A673 (cell line): ENCODE measurements at regions not wholly inside any gene's neighbourhood (a gene's known extent, or its start where the extent isn't known, plus 50 kb on each side); places are given as distances from the start of the nearest gene placed in this dataset.

ENCODE experiments used
- EZH2 ChIP-seq: fragments of 200-600 bp; sonication (generic); IDR thresholded peaks from 2 replicates; pipeline ENCODE4 v1.6.1; 2017; ENCODE audit warnings: borderline replicate concordance, low read depth, mild to moderate bottlenecking, mixed read lengths, antibody characterized with exemption, low read length; ENCODE audit not compliant: poor library complexity, severe bottlenecking
- TF ChIP-seq, protein P1 (sequence below): fragments of 300-800, 200-600 bp; sonication (generic); conservative IDR thresholded peaks from 2 replicates; pipeline ENCODE4 v1.5.1; 2017; ENCODE audit warnings: low read depth, mild to moderate bottlenecking, antibody characterized with exemption, low read length, moderate library complexity, mixed read lengths

- no peak for TF ChIP-seq EZH2
- TF ChIP-seq, protein P1, sequence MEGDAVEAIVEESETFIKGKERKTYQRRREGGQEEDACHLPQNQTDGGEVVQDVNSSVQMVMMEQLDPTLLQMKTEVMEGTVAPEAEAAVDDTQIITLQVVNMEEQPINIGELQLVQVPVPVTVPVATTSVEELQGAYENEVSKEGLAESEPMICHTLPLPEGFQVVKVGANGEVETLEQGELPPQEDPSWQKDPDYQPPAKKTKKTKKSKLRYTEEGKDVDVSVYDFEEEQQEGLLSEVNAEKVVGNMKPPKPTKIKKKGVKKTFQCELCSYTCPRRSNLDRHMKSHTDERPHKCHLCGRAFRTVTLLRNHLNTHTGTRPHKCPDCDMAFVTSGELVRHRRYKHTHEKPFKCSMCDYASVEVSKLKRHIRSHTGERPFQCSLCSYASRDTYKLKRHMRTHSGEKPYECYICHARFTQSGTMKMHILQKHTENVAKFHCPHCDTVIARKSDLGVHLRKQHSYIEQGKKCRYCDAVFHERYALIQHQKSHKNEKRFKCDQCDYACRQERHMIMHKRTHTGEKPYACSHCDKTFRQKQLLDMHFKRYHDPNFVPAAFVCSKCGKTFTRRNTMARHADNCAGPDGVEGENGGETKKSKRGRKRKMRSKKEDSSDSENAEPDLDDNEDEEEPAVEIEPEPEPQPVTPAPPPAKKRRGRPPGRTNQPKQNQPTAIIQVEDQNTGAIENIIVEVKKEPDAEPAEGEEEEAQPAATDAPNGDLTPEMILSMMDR, result no peak
These were observed 155.7 kb upstream of the ETAA1 start for GRCh38 chr2:67241453-67241852.
